ENCODE measurements at regions not wholly inside any gene's neighbourhood (a gene's known extent, or its start where the extent isn't known, plus 50 kb on each side); places are given as distances from the start of the nearest gene placed in this dataset.

- no peak for TF ChIP-seq CTCF (IDR thresholded peaks at IDR 0.05; ENCODE audit: low read depth, low read length)
- no peak for TF ChIP-seq POLR2A (IDR thresholded peaks at IDR 0.05; ENCODE audit: extremely low read depth, insufficient read length)
Measured at GRCh38 chr4:74528178-74528577, 83.2 kb downstream of the AREG start.
